HG03571 (cell line): ENCODE measurements at regions not wholly inside any gene's neighbourhood (a gene's known extent, or its start where the extent isn't known, plus 50 kb on each side); places are given as distances from the start of the nearest gene placed in this dataset.

Experiments
- ATAC-seq: cut with Tn5 transposase; IDR thresholded peaks from one replicate; pipeline ENCODE4 v1.9.1; 2021; ENCODE audit not compliant: unreplicated experiment

- no peak for ATAC-seq
These were observed 163.6 kb upstream of the TARS1 start for GRCh38 chr5:33277061-33277650.

- ATAC-seq, result no peak
These were observed 159.3 kb upstream of the TARS1 start for GRCh38 chr5:33281431-33281843.

GRCh38 chr5:33282157-33282556 lies 158.6 kb upstream of the TARS1 start:
- no peak for ATAC-seq

- no peak for ATAC-seq
These were observed 158.1 kb upstream of the TARS1 start for GRCh38 chr5:33282696-33283095.

GRCh38 chr5:33283243-33283642 lies 157.5 kb upstream of the TARS1 start:
- ATAC-seq, result no peak

- ATAC-seq, result no peak
These were observed 156.1 kb upstream of the TARS1 start for GRCh38 chr5:33284681-33285080.

GRCh38 chr5:33287242-33287641 lies 153.5 kb upstream of the TARS1 start:
- no peak for ATAC-seq

- no peak for ATAC-seq
These were observed 149.4 kb upstream of the TARS1 start for GRCh38 chr5:33291216-33292000.

GRCh38 chr5:33297760-33298216 lies 143.0 kb upstream of the TARS1 start:
- no peak for ATAC-seq

- ATAC-seq, result peak; percentile 29
These were observed 141.1 kb upstream of the TARS1 start for GRCh38 chr5:33299621-33300208.

GRCh38 chr5:33300209-33300742 lies 140.5 kb upstream of the TARS1 start:
- ATAC-seq, result peak; percentile 81

GRCh38 chr5:33303579-33304095 lies 137.1 kb upstream of the TARS1 start:
- no peak for ATAC-seq

- no peak for ATAC-seq
These were observed 136.2 kb upstream of the TARS1 start for GRCh38 chr5:33304601-33305000.

GRCh38 chr5:33305572-33305971 lies 135.2 kb upstream of the TARS1 start:
- ATAC-seq, result no peak

- ATAC-seq, result no peak
These were observed 134.0 kb upstream of the TARS1 start for GRCh38 chr5:33306758-33307157.

GRCh38 chr5:33308586-33308985 lies 132.2 kb upstream of the TARS1 start:
- no peak for ATAC-seq

GRCh38 chr5:33309068-33309467 lies 131.7 kb upstream of the TARS1 start:
- no peak for ATAC-seq

GRCh38 chr5:33309536-33310345 lies 131.0 kb upstream of the TARS1 start:
- no peak for ATAC-seq

GRCh38 chr5:33310451-33310850 lies 130.3 kb upstream of the TARS1 start:
- no peak for ATAC-seq

GRCh38 chr5:33311893-33312292 lies 128.9 kb upstream of the TARS1 start:
- ATAC-seq, result no peak
